Stimulated activated CD4-positive, alpha-beta T cell treated with anti-CD3 and anti-CD28 coated beads, TNF-alpha, amount 100 ng/mL, for 48 hours (primary cell): ENCODE measurements at regions not wholly inside any gene's neighbourhood (a gene's known extent, or its start where the extent isn't known, plus 50 kb on each side); places are given as distances from the start of the nearest gene placed in this dataset.
"Not testable (repeated sequence)": the region's sequence is repeated elsewhere in the genome, so short reads cannot be mapped to it uniquely, and the experiment has no call there.

ENCODE experiments used
- DNase-seq, 3 donors: peaks; one replicate each; pipeline ENCODE4 v3.0.0-alpha.2; 2020; ENCODE audit warnings: low read depth in 3 of 3

- DNase-seq, result no peak
These were observed 51.6 kb upstream of the MPP7 start for GRCh38 chr10:28354511-28354910.

GRCh38 chr10:28355376-28355775, 52.5 kb upstream of the MPP7 start:
- DNase-seq, result no peak

DNA sequence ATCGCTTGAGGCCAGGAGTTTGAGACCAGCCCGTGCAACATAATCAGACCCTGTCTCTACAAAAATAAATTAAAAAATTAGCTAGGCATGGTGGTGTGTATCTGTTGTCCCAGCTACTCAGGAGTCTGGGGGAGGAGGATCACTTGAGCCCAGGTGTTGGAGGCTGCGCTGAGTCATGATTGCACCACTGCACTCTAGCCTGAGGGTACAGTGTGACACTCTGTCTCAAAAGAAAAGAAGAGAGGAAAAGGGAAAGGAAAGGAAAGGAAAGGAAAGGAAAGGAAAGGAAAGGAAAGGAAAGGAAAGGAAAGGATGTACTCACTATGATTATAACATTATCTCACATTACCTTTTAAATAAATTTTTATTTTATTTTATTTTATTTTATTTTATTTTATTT, 56.5 kb upstream of the MPP7 start:
- DNase-seq, result no peak

GRCh38 chr10:28360175-28360574, 57.3 kb upstream of the MPP7 start:
- DNase-seq, result no peak

- DNase-seq, result no peak
These were observed 60.5 kb upstream of the MPP7 start for GRCh38 chr10:28363376-28363775.

- no peak for DNase-seq
These were observed 63.0 kb upstream of the MPP7 start for GRCh38 chr10:28365840-28366239.

DNA sequence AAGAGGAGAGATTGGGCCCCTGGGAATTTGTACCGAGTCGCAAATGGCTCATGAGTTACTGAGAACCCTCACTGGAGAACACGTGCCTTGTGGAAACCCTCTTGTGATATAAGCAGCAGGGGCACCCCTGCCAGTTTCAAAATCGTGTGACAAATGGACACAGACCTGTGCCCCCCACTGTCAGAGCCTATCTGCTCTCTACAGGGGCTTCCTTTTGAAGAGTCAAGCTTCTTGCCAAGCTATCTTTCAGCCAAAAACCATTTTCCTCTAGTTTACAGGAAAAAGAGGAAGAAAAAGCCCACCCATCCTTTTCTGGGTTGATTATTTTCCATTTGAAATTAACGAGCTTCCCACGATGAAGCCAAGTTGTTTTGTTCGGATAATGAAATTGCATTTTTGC, 64.1 kb upstream of the MPP7 start:
- no peak for DNase-seq

DNA sequence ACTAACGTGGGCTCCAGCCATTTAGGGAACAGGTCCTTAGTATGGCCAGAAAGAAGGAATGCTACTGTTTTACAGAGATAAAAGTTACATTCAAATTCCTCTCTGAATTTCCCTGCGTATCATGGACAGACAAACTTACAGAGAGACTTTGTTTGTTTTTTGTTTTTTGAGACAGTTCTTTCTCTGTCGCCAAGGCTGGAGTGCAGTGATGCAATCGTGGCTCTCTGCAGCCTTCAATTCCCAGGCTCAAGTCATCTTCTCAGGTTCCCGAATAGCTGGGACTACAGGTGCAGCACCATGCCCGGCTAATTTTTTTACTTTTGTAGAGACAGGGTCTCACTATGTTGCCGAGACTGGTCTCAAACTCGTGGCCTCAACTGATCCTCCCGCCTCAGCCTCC, 64.5 kb upstream of the MPP7 start:
- no peak for DNase-seq

GRCh38 chr10:28367929-28368484, 65.1 kb upstream of the MPP7 start:
- DNase-seq, result peak in 2 of 3 donors; percentile 36 to 40

DNA sequence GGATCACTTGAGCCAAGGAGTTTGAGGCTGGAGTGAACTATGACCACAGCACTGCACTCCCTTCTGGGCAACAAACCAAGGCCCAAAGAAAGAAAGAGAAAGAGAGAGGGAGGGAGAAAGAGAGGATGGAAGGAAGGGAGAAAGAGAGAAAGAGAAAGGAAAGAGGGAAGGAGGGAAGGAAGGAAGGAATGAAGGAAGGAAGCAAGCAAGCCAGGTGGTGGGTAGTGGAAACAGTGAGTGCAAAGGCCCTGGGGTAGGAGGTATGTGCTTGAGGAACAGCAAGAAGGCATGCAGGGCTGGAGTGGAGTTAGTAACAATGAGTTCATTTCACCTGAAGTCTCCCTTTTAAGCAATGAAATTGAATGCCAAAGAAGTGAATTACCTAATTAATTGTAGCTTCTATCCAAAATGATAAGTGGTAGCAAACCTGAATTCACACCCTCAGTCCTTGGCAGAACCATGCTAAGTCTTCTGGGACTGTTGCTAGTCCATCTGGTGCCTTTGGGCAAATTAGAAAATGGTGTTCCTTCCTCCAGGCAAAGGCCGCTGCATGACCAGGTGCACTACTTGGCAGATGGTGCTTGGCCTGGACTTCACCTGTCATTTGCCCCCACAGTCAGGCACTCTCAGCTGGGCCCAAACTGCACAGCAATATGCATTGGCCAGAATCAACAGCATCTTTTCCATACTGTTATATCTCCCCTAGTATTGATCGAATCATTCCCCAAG, 67.4 kb upstream of the MPP7 start:
- DNase-seq, result no peak

DNA sequence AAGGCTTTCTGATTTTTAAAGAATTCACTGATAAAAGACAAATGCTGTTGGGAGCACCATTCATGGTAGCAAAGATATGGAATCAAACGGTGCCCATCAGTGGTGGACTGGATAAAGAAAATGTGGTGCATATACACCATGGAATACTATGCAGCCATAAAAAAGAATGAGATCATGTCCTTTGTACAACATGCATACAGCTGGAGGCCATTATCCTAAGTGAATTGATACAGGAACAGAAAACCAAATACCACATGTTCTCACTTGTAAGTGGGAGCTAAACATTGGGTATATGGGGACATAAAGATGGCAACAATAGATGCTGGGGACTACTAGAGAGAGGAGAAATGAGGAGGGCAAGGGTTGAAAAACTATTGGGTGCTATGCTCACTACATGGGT, 68.8 kb upstream of the MPP7 start:
- DNase-seq, result not testable (repeated sequence)

GRCh38 chr10:28374036-28374435, 71.2 kb upstream of the MPP7 start:
- no peak for DNase-seq

DNA sequence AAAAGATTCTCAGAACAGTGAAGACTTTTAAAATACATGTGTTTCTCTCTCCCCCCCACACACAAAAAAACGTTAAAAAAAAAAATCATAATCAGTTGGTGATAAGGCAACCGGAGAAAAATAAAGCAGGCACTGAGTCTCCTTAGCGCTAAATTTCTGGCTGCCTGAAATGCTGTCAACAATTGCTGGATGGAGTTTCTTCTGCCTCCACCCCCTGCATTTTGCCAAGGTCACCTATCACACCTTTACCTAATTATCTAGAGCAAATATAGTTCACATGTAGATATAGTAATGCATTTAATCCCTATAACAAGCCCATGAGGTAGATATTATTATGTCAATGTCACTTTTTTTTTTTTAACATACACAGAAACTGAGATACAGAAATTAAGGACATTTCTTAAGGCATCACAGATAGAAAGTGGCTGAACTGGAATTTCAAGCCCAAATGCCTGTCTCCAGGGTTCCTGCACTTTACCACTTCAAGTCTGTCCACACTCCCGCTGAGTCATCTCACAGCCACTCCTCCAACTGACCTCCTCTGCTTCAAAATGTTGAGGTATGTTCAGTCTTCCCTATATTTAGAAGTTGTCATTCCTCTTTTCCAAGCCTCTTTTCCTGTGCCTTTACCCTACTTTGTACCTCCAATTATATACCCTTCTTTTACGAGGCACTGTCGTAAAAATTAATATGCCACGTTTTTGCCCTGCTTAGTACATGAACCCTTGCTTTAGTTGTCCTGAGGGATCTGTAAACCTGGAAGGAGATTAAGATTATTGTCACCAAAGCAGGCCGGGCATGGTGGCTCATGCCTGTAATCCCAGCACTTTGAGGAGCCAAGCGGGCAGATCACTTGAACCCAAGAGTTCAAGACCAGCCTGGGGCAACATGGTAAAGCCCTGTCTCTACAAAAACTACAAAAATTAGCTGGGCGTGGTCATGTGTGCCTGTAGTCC, 72.8 kb upstream of the MPP7 start:
- DNase-seq, result no peak

DNA sequence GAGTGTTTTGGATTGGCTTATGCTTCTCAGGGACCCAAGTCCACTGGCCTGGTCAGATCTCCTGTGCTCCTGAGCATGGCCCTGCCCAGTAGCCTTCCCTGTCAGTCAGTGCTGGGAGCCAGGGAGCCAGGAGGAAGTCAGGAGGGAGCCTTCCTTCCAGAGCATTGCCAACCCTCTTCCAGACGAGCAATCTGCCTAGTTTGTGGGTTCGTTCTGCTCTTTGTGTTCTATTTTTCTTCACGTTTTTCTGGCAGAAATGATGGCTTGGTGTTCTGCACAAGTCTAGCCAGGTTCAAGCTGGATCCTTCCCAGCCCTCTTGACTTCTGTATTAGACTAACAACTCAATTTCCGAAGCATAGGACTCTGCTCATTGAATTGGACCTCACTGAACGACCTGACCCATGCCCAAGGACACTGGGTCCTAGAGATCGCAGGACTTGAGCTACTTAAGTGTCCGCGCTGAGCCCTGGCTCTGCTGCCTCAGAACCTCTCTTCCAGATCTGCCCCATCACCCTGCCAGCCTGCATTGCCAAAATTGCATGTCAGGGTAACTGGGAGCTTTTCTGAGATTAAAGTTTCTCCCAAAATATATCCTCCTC, 76.2 kb upstream of the MPP7 start:
- no peak for DNase-seq

DNA sequence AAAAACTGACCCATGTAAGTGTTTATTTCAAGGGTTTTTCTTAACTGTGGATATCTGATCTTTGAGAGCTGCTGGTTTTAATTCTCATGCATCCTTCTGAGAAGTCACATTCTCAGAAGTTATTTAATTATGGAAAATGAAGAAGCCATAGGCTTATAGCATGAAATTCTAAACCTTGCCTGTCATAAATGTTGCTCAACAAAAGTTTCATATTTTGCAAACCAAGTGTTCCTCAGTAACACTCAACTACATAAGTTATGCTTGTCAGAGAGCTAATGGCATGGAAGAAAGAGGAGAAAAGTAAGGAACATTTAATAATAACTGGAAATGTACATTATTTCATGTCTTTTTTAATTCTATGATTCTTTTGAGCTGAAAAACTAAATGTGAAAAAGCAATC, 78.6 kb upstream of the MPP7 start:
- no peak for DNase-seq

DNA sequence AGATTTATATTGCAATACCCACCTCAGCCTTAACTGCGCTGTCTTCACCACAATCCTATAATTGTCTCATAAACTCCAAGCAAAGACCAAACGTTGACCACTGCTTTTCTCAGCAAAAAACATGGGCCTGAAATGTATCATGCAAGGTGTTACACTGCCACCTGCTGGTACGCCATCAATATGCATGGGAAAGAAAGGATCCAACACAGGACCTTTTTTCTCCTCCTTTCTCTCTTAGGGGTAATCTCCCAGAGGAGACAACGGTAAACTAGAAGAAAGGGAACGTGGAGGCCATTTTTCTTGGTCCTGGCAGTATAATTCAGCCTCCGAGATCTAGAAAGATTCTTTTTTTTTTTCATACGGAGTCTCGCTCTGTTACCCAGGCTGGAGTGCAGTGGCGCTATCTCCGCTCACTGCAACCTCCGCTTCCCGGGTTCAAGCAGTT, 79.1 kb upstream of the MPP7 start:
- peak; percentile 70 to 78 (median 75) for DNase-seq

- DNase-seq, result no peak
These were observed 79.8 kb upstream of the MPP7 start for GRCh38 chr10:28382525-28383269.

GRCh38 chr10:28384557-28384956, 81.7 kb upstream of the MPP7 start:
- DNase-seq, result no peak

- no peak for DNase-seq
These were observed 83.1 kb upstream of the MPP7 start for GRCh38 chr10:28385748-28386502.

DNA sequence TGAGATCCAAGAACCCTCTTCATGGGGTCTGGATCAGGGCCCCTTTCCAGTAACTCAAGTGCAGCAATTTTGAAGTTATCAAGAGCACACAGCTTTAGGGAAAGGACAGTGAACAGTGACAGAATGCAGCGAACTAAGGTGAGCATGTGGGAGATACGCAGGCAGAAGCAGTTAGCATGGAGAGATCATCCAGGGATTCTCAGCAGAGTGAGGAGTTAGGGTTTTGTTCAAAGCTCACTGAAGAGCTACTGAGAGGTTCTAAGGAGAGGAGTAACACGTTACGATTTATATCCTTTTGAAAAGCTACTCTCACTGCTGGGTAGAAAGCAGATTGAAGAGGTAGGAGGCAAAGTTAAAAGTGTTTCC, 83.6 kb upstream of the MPP7 start:
- DNase-seq, result no peak

DNA sequence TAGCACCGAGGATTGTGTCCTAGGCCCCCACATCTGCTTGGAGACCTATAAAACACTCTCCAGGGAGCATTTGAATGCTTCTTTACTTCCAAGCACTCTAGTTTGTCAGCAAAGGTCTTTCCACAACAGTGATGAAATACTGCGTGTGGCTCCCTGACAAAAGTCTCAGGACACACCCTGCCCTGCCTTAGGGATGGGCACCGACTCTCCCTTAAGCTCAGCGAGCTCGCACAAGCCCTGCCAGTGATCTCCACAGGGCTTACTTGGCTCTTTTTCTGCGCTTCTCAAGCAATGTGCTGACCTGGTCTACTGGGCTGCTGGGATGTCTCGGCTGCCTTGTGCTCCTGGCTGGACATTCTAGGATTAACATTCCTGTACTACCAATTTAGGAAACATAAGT, 84.3 kb upstream of the MPP7 start:
- DNase-seq, result no peak
